H1 (cell line): ENCODE measurements at regions not wholly inside any gene's neighbourhood (a gene's known extent, or its start where the extent isn't known, plus 50 kb on each side); places are given as distances from the start of the nearest gene placed in this dataset.
A peak's percentile ranks its signal among the peaks of the same experiment; 100 is the strongest.

Source experiments
- CTCF ChIA-PET: fragments of 300-600 bp; sonication (Branson Sonifier 250); formaldehyde crosslinking; loops from one replicate; lab custom pipeline; 2021; ENCODE audit not compliant: partially characterized antibody; lab: Charles Lee
- POLR2A ChIA-PET: fragments of 300-600 bp; sonication (Branson Sonifier 250); formaldehyde crosslinking; loops from one replicate; lab custom pipeline; 2021; ENCODE audit warnings: inconsistent platforms; ENCODE audit not compliant: partially characterized antibody; lab: Charles Lee
- DNase-seq, 2 experiments: peaks; one replicate each; pipeline versions ENCODE4 v3.0.0 to v3.0.0-alpha.2; 2010 to 2022; ENCODE audit warnings: low spot score in 2 of 2, low read depth in 1 of 2, mixed read lengths in 1 of 2
- FAIRE-seq: peaks from 2 replicates; lab custom pipeline; 2011; peaks lifted over from hg19 to GRCh38; lab: Jason Lieb, UNC
- H2AFZ ChIP-seq: 2 replicates; pipeline ENCODE4 v1.8.1; 2012; ENCODE audit warnings: low read length, inconsistent platforms
- H2AK5ac ChIP-seq: 2 replicates; pipeline ENCODE4 v1.6.1; 2013; ENCODE audit warnings: low read depth, low read length
- H2BK120ac ChIP-seq: replicated peaks from 2 replicates; pipeline ENCODE3; 2013; ENCODE audit warnings: low read depth, low read length, inconsistent platforms
- H2BK12ac ChIP-seq: 2 replicates; pipeline ENCODE4 v1.6.1; 2013; ENCODE audit warnings: low read depth, low read length
- H2BK15ac ChIP-seq: 2 replicates; pipeline ENCODE4 v1.6.1; 2013; ENCODE audit warnings: low read length
- H2BK20ac ChIP-seq: 2 replicates; pipeline ENCODE4 v1.6.1; 2013; ENCODE audit warnings: low read length
- H2BK5ac ChIP-seq: 2 replicates; pipeline ENCODE4 v1.6.1; 2013; ENCODE audit warnings: low read depth, low read length
- H3K14ac ChIP-seq: 2 replicates; pipeline ENCODE4 v1.6.1; 2013; ENCODE audit warnings: inconsistent platforms; ENCODE audit not compliant: insufficient read length
- H3K18ac ChIP-seq: 2 replicates; pipeline ENCODE4 v1.6.1; 2013; ENCODE audit warnings: low read length; ENCODE audit errors: extremely low read depth
- H3K23ac ChIP-seq: 2 replicates; pipeline ENCODE4 v1.6.1; 2013; ENCODE audit warnings: inconsistent platforms; ENCODE audit not compliant: insufficient read length
- H3K23me2 ChIP-seq: 2 replicates; pipeline ENCODE4 v1.6.1; 2013; ENCODE audit warnings: low read depth, low read length
- H3K27ac ChIP-seq: 2 replicates; pipeline ENCODE4 v1.6.1; 2011; ENCODE audit warnings: low read depth, low read length, inconsistent platforms
- H3K27me3 ChIP-seq, 4 experiments: replicated peaks in 1 of 4; 1 replicate in 1 of 4; 2 replicates in 3 of 4; pipeline versions ENCODE4 v1.6.1 to v1.8.1; 2011 to 2013; ENCODE audit warnings: low read length in 3 of 4, mild to moderate bottlenecking in 3 of 4, inconsistent platforms in 2 of 4, mixed read lengths in 2 of 4, moderate library complexity in 1 of 4; ENCODE audit not compliant: control insufficient read depth in 3 of 4, insufficient read depth in 3 of 4; ENCODE audit errors: extremely low read depth in 1 of 4
- H3K36me3 ChIP-seq, 4 experiments: 2 replicates each; pipeline versions ENCODE4 v1.6.1 to v1.8.1; 2011 to 2013; ENCODE audit warnings: mild to moderate bottlenecking in 4 of 4, low read length in 3 of 4, moderate library complexity in 2 of 4, control low read depth in 1 of 4, inconsistent platforms in 1 of 4; ENCODE audit not compliant: insufficient read depth in 4 of 4, control insufficient read depth in 2 of 4
- H3K4ac ChIP-seq: replicated peaks from 2 replicates; pipeline ENCODE3; 2013; ENCODE audit warnings: low read length, low read depth, mixed read lengths, inconsistent platforms; ENCODE audit not compliant: insufficient read length
- H3K4me1 ChIP-seq, 4 experiments: replicated peaks in 1 of 4; 1 replicate in 1 of 4; 2 replicates in 3 of 4; pipeline versions ENCODE4 v1.6.1 to v1.8.1; 2011 to 2013; ENCODE audit warnings: low read length in 3 of 4, inconsistent platforms in 2 of 4, mixed read lengths in 1 of 4; ENCODE audit not compliant: insufficient read depth in 4 of 4, control insufficient read depth in 3 of 4
- H3K4me2 ChIP-seq, 2 experiments: 2 replicates each; pipeline versions ENCODE4 v1.6.1 to v1.8.1; 2011 to 2013; ENCODE audit warnings: low read depth in 2 of 2, low read length in 2 of 2, control low read depth in 1 of 2, inconsistent platforms in 1 of 2, mild to moderate bottlenecking in 1 of 2; ENCODE audit not compliant: insufficient read depth in 1 of 2
- H3K4me3 ChIP-seq, 4 experiments: fragments of 200-600, 300-600 bp in 1 of 4; sonication (generic), shearing (Covaris generic), sonication (Bioruptor Twin) in 1 of 4; 2 replicates each; pipeline versions ENCODE4 v1.5.1 to v1.8.1; 2011 to 2016; ENCODE audit warnings: low read length in 4 of 4, low read depth in 3 of 4, control low read depth in 2 of 4, inconsistent platforms in 2 of 4, mild to moderate bottlenecking in 2 of 4, mixed read lengths in 1 of 4, moderate library complexity in 1 of 4; ENCODE audit not compliant: insufficient read depth in 2 of 4; ENCODE audit errors: extremely low read depth in 1 of 4
- H3K56ac ChIP-seq: replicated peaks from 2 replicates; pipeline ENCODE3; 2013; ENCODE audit warnings: low read depth, mild to moderate bottlenecking, mixed read lengths, low read length, inconsistent platforms; ENCODE audit not compliant: insufficient read length
- H3K79me1 ChIP-seq: 2 replicates; pipeline ENCODE4 v1.6.1; 2013; ENCODE audit warnings: low read depth, low read length, control low read depth
- H3K79me2 ChIP-seq, 2 experiments: 2 replicates each; pipeline versions ENCODE4 v1.6.1 to v1.8.1; 2012 to 2013; ENCODE audit warnings: low read length in 2 of 2, mild to moderate bottlenecking in 2 of 2, inconsistent platforms in 1 of 2; ENCODE audit not compliant: insufficient read depth in 2 of 2, control insufficient read depth in 1 of 2
- H3K9ac ChIP-seq, 4 experiments: replicated peaks in 1 of 4; 1 replicate in 1 of 4; 2 replicates in 3 of 4; pipeline versions ENCODE4 v1.6.1 to v1.8.1; 2011 to 2013; ENCODE audit warnings: low read depth in 3 of 4, low read length in 3 of 4, control low read depth in 2 of 4, mild to moderate bottlenecking in 2 of 4, moderate library complexity in 2 of 4, inconsistent platforms in 1 of 4; ENCODE audit errors: extremely low read depth in 1 of 4
- H3K9me3 ChIP-seq, 2 experiments: 2 replicates each; pipeline versions ENCODE4 v1.6.1 to v1.8.1; 2012 to 2013; ENCODE audit warnings: mild to moderate bottlenecking in 2 of 2, moderate library complexity in 2 of 2, control low read depth in 1 of 2, inconsistent platforms in 1 of 2, low read depth in 1 of 2, low read length in 1 of 2, mixed read lengths in 1 of 2; ENCODE audit not compliant: insufficient read depth in 2 of 2
- H4K20me1 ChIP-seq, 2 experiments: replicated peaks in 1 of 2; 2 replicates each; pipeline versions ENCODE3 to v1.8.1; 2011 to 2013; ENCODE audit warnings: inconsistent platforms in 2 of 2, low read length in 2 of 2, mild to moderate bottlenecking in 1 of 2; ENCODE audit not compliant: insufficient read depth in 2 of 2, control insufficient read depth in 1 of 2
- H4K5ac ChIP-seq: 2 replicates; pipeline ENCODE4 v1.6.1; 2013; ENCODE audit warnings: low read length, low read depth, mixed read lengths, inconsistent platforms; ENCODE audit not compliant: insufficient read length
- H4K8ac ChIP-seq: 2 replicates; pipeline ENCODE4 v1.8.0; 2013; ENCODE audit warnings: mild to moderate bottlenecking, moderate library complexity, low read length, inconsistent platforms; ENCODE audit not compliant: insufficient read depth; ENCODE audit errors: extremely low read depth
- H4K91ac ChIP-seq: replicated peaks from 2 replicates; pipeline ENCODE3; 2013; ENCODE audit warnings: low read length, mixed read lengths, inconsistent platforms; ENCODE audit not compliant: insufficient read length
- BCL11A ChIP-seq, 2 experiments: IDR thresholded peaks; one replicate each; pipeline ENCODE4 v1.6.1; 2011; ENCODE audit warnings: low read depth in 2 of 2, low read length in 2 of 2, mild to moderate bottlenecking in 2 of 2
- BRCA1 ChIP-seq: IDR thresholded peaks from 2 replicates; pipeline ENCODE4 v1.6.1; 2012; ENCODE audit warnings: low read depth, low read length, improper control_type of control experiment
- CBX5 ChIP-seq: fragments of 300-800, 300-1000 bp; sonication (generic); IDR thresholded peaks from 2 replicates; pipeline ENCODE4 v1.7.1; 2016; ENCODE audit warnings: antibody characterized with exemption, low read length, low read depth
- CHD2 ChIP-seq: IDR thresholded peaks from 2 replicates; pipeline ENCODE4 v1.6.1; 2012; ENCODE audit warnings: low read length, improper control_type of control experiment
- CTCF ChIP-seq, 3 experiments: IDR thresholded peaks; 1 replicate in 2 of 3; 2 replicates in 1 of 3; pipeline versions ENCODE4 v1.5.1 to v1.6.1; 2011; ENCODE audit warnings: low read length in 3 of 3, mild to moderate bottlenecking in 3 of 3, inconsistent platforms in 2 of 3, low read depth in 1 of 3, moderate library complexity in 1 of 3; ENCODE audit not compliant: insufficient read depth in 1 of 3; ENCODE audit errors: control extremely low read depth in 1 of 3
- E2F6 ChIP-seq: IDR thresholded peaks from 2 replicates; pipeline ENCODE4 v1.6.1; 2012; ENCODE audit warnings: inconsistent platforms
- HDAC2 ChIP-seq, 2 experiments: fragments of 300-600 bp in 1 of 2; sonication (generic) in 1 of 2; IDR thresholded peaks; 2 replicates each; pipeline ENCODE4 v1.6.1; 2011 to 2012; ENCODE audit warnings: low read depth in 2 of 2, low read length in 2 of 2, mild to moderate bottlenecking in 2 of 2, moderate library complexity in 2 of 2, borderline replicate concordance in 1 of 2, inconsistent platforms in 1 of 2
- PHF8 ChIP-seq: fragments of 200-600 bp; sonication (generic); conservative IDR thresholded peaks from 2 replicates; pipeline ENCODE4 v1.7.1; 2012; ENCODE audit warnings: low read depth, mild to moderate bottlenecking, inconsistent platforms, low read length, moderate library complexity
- SAP30 ChIP-seq: fragments of 300-600 bp; sonication (generic); IDR thresholded peaks from 2 replicates; pipeline ENCODE4 v1.7.1; 2012; ENCODE audit warnings: low read length, moderate library complexity, mild to moderate bottlenecking, inconsistent platforms; ENCODE audit not compliant: insufficient read depth, insufficient replicate concordance
- SIX5 ChIP-seq: IDR thresholded peaks from 2 replicates; pipeline ENCODE4 v1.6.1; 2011; ENCODE audit warnings: mild to moderate bottlenecking, low read depth, low read length
- SRF ChIP-seq: IDR thresholded peaks from 2 replicates; pipeline ENCODE4 v1.6.1; 2011; ENCODE audit warnings: mild to moderate bottlenecking, low read depth, low read length, moderate library complexity
- ZNF274 ChIP-seq: IDR thresholded peaks from 2 replicates; pipeline ENCODE4 v1.7.0; 2012; ENCODE audit warnings: low read length, borderline replicate concordance; ENCODE audit errors: extremely low read depth

- Histone ChIP-seq H3K14ac (no peak overlapping the region), H3K4me2 (no peak overlapping the region), H3K18ac (no peak overlapping the region; the same call in 1 of the 2 replicates), H3K4me3 (no peak overlapping the region), H2AK5ac (peak overlapping the region; percentile 69; the same call in 1 of the 2 replicates), H3K23me2 (peaks cover 3% of the 10 kb centered on the region), H2BK15ac (no peak overlapping the region), H3K9me3 (peaks cover 0 to 7% of the 10 kb centered on the region in 2 experiments), H3K4ac (no peak overlapping the region), H3K56ac (no peak overlapping the region), H4K91ac (no peak overlapping the region), H3K27ac (no peak overlapping the region), H3K4me1 (peaks cover 23 to 36% (median 30%) of the 10 kb centered on the region in 4 experiments), H3K27me3 (no peaks in the 10 kb centered on the region), H2BK5ac (peak overlapping the region; percentile 99; the same call in 1 of the 2 replicates), H4K8ac (no peak overlapping the region), H3K23ac (no peak overlapping the region), H4K20me1 (no peaks in the 10 kb centered on the region), H3K9ac (no peak overlapping the region), H2BK120ac (no peak overlapping the region), H3K36me3 (no peaks in the 10 kb centered on the region), H2BK20ac (no peak overlapping the region), H2BK12ac (no peak overlapping the region), H3K79me2 (no peaks in the 10 kb centered on the region), H4K5ac (no peak overlapping the region), H2AFZ (no peak overlapping the region), H3K79me1 (no peaks in the 10 kb centered on the region)
- CTCF ChIA-PET = interaction anchor here (0.5 to 0.9 kb wide), 2 partner anchors 9 to 381 kb away, joined by 3 read pairs; no protein-coding TSS in a partner anchor
- DNase-seq = no peak
- no peak for FAIRE-seq
- POLR2A ChIA-PET = no interaction called here
- TF ChIP-seq SIX5 (no peak), BRCA1 (no peak), SAP30 (no peak), CBX5 (no peak), PHF8 (no peak), CHD2 (no peak), HDAC2 (IDR thresholded peaks at IDR 0.05; ENCODE audit: borderline replicate concordance in 1 of 2, low read depth in 2 of 2, low read length in 2 of 2) (no peak), BCL11A (IDR thresholded peaks at IDR 0.05; ENCODE audit: low read depth in 2 of 2, low read length in 2 of 2) (no peak), SRF (no peak), E2F6 (no peak), ZNF274 (no peak), CTCF (IDR thresholded peaks at IDR 0.05; ENCODE audit: control extremely low read depth in 1 of 3, insufficient read depth in 1 of 3, low read depth in 1 of 3, low read length in 3 of 3) (no peak)
Measured at GRCh38 chr1:229095325-229095724, 175.6 kb upstream of the RAB4A start.
